GM18517 (cell line): ENCODE measurements at regions not wholly inside any gene's neighbourhood (a gene's known extent, or its start where the extent isn't known, plus 50 kb on each side); places are given as distances from the start of the nearest gene placed in this dataset.

Source experiments
- ATAC-seq: cut with Tn5 transposase; IDR thresholded peaks from one replicate; pipeline ENCODE4 v1.9.1; 2021; ENCODE audit warnings: mild to moderate bottlenecking, moderate library complexity; ENCODE audit not compliant: unreplicated experiment

DNA sequence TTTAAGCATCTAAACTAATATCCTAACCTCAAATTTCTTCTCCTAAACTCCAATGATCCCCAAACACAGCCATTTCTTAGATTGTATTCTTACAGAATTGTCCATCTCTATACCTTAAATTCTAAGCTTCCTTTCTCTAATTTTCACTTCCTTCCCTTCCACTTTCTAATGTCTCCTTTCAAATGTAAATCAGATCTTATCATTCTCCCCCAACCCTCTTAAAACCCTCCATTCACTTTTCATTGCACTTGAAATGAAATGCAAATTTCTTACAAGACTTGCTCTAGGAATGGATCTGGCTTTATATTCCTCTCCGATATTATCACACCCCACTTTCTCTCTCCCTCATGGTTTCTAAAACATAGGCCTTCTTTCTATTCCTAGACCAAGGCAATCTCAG lies 534.6 kb downstream of the LMO4 start:
- no peak for ATAC-seq

DNA sequence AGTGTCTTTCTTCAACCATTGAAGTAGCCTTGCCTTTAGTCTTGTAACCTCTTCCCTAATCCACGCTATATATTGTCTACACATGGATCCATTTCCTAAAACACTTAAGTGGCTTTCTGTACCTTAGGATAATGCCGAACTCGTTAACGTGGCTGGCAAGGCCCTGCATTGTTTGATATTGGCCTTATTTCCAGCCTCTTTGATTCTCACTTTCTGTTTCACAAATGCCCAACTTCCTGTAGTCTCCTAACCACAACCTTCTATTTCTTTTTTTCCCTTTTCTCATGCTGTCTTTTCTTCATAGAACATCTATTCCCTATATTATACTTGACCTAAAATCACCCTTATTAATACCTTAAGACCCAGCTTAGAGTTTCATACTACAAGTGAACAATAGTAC lies 536.0 kb downstream of the LMO4 start:
- peak; percentile 78 for ATAC-seq

DNA sequence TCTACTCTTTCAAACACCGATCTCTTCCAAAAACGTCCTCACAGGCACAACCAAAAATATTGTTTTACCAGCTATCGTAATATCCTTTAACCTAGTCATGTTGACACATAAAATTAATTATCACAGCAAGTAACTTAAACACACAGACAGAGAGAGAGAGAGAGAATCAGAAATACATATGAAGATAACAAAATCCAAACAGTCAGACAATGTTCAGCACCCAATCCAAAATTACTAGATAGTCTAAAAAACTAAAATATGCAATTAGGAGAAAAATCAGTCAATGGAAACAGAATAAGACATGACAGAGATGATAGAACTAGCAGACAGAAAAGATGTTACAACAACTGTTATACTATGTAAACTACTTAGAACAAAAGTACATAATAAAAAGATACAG lies 537.7 kb downstream of the LMO4 start:
- no peak for ATAC-seq

DNA sequence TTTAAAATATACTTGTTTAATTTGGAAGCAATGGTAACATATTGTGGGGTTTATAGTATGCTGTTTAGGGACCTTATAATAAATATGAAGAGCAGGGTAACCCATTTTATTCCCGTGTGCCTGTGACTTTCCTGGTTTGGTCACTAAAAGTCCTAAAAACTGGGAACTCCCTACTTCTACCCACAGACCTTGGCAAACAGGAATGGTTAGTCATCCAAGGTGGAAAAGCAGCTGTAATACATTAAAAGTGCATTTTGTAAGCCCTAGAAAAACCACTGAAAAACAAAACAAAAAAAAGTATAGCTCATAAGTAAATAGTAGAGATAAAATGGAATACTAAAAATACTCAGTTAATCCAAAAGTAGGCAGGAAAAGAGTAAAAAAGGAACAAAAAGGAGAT lies 538.9 kb downstream of the LMO4 start:
- no peak for ATAC-seq

DNA sequence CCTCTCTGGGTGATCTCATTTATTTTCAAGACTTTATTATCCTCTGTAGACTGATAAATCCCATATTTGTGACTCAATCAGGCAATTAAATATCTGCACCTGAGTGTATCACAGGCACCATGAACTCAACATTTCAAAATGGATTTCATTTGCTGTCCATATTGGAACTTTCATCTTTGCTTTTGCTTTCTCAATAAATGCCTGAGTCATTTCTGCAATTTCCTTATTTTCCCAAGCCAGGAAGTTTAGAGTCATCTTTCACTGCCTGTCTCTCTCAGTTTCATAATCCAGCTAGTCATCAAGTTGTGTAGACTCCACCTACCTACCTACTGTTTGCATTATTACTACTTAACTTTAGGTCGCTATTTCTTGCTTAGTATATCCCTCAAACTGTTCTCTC lies 540.9 kb downstream of the LMO4 start:
- ATAC-seq = no peak

DNA sequence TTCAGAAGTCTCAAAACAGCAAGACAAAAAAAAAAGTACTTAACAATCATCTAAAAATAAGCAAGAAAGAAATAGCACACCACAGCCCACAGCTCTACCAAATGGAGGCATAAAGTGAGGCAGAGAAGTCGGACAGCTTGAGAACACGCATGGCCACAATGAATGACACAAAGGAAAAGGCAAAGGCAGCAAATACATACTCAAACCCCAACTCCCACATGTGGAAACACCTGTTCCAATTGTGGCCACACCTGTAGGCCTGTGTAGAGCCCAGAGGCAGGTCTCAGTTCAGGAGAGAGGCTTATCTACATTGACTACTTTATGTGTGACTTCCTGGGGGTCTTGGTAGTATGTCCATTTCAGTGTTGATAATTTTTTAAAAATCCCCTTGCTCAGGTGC lies 543.5 kb downstream of the LMO4 start:
- ATAC-seq = no peak

DNA sequence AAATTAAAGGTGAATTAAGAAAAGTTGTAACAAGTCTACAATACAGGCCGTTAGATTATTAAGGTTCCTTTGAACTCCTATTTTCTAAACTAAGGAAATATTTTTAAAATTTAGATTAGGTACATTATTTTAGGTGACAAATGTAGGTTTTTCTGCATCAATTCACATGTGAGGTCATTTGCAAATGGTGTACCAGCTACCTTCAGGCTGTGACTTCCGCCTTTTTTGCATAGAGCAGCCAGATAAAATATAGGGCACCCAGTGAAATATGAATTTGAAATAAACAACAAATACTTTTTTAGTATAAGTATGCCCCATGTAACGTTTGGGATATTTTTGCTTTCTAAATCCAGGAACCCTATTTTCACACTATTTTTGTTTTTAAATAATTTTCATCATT lies 544.0 kb downstream of the LMO4 start:
- no peak for ATAC-seq

DNA sequence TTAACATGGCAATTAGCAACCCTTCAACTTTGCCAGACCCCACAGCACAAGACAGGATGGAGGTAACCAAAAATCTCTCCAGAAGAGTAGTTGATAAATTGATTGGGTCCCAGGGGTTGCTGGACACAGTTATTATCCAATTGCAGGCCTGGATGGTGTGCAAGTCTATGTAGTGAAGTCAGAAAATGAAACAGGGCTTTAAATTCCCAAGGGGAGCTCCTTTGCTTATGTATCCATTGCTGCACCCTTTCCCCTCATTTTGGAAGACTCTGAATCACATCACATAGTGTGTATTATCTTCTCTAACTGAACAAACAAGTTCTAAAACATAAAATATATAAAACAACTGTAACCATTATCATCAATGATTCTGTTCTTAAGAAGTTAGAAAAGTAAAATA lies 550.2 kb downstream of the LMO4 start:
- no peak for ATAC-seq

DNA sequence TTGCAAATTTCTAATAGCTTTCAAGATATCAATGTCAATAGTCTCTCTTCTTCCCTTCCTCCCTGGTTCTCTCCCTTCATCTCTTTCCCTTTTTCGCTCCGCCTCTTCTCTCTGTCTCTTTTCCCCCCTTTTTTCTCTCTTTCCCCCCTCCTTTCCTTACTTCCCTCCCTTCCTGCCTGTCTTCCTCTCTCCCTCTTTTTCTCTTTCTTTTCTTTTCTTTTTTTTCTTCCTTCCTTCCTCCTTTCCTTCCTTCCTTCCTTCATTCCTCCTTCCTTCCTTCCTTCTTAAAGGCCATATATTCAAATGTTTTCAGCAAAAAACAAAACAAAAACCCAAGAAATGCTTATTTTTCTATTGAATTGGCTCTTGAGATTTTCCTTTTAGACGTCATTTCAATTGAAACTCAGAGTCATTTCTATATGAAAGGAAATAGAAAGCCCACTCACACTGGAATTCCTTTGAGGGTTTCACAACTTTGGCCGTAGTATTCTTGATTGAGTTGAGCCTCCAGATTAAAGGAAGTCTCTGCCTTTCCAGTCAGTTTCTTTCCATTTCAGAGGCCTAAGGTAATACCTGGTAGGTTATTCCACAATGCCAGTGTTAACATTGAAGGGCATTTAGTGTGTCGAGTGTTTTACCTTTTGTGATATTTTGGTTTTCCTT lies 551.5 kb downstream of the LMO4 start:
- ATAC-seq = no peak

DNA sequence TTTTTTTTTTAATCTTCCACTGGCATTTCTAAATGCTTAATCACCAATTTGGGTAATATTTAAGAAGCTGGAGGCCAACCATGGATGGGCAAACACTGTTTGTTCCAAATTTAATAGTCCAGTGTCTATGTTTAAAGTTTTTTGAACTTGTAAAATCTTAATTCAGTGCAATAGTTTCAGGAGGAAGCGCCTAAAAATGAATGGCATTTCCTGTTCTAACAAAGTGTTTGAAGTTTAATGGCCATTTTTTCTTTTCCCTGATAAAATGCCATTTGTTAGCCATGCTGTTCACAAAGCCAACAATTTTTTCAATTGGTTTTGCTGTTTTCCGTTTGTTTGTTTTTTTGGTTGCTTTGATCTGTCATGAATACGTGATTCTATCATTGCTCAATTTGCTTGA lies 552.1 kb downstream of the LMO4 start:
- ATAC-seq = no peak

DNA sequence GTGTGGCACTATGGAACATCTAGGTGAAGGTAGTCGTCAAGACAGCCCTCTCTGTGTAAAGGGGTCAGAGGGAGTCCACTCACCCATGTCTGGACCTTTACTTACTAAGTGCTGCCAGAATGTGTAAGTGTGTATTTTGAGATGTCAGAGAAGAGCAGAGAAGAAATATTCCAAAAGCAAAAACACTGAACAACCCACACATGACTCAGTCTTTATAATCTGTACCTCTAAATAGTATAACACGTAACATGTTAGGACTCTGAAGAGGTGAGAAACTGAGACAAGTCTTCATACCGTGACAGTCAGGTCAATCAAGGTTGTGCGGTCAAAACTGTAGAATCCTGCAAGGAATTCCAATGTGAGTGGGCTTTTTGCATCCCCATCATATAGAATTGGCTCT lies 555.2 kb downstream of the LMO4 start:
- no peak for ATAC-seq

DNA sequence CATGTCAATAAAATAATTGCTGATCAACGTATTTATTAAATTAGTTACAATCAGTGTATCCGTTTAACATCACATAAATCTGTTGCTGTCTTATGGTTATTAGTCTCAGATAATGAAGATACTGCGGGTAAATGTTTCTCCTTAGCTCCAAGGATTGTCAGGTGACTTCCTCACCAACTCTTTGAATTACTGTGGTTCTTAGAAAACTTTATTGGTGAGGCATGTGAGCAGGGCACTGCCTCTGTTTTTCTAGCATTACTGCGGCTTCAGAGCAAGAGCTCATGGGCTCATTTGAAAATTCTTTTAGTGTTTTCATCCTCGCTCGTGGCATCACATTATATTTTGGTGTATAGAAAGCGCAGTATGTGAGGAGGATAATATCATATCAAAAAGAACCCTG lies 555.9 kb downstream of the LMO4 start:
- ATAC-seq = no peak

DNA sequence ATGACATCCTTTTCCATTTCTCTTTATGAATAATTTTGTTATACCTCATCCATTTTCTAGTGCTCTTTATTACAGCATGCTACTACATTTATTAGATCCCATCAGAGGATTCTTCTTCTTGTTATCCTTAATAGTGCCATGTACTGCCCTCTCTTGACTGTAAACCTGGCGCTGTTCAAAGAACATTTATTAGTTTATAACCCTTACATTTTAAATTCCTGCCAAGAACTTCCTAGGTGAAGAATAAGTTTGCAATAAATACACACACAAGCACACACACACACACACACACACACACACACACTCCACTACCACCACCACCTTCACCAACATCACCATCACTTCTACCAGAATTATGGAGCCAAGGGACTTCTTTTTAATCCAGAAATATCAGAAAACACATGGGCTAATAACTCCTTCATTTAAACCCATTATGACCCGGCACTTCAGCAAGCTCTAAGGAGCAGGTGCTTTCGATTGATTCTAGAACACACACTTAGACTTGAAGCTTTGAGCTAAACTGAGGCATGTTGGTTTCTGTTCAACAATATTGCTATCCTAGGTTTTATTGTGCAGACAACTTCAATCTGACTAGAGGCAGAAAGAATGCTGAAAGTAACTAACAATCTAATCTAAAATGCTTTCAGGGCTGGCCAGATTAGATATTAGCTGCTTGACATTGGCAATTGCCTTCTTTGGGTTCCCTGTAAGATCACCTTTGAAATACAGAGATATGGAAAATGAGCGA lies 556.8 kb downstream of the LMO4 start:
- no peak for ATAC-seq

DNA sequence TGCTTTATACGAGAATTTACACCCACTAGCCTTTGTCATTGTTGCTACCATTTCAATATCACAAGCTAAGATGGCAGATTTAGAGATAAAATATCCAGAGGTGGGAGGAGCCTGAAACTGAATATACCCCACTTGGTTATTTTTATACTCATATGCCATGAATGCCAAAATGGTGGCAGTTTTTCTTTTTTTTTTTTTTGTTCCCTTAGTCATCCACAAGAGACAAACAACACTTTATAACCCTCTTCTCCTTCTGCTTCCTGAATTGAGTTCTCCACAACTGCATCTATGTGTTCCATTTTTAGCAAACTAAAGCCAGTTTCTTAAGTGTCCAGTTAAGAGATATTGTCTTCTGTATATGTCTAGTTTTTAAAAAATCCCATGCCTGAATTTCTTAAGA lies 558.4 kb downstream of the LMO4 start:
- no peak for ATAC-seq

DNA sequence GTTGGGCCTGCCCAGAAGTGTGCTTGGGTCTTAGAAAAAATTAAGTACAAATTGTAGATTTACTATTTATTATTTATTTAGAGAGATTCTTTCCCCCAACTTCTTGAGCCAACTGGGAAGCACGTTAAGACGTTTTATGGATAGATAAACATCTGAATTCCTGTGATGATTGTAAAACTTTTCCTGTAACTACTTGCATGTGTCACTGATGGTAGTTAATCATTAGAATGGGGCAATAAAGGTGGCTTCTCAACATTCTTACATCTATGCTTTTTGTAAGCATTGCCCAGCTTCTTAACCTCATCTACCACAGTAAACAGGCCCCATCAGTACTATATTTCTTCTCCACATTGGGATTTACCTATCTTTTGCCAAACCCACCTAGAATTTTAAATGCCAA lies 559.8 kb downstream of the LMO4 start:
- ATAC-seq = no peak

DNA sequence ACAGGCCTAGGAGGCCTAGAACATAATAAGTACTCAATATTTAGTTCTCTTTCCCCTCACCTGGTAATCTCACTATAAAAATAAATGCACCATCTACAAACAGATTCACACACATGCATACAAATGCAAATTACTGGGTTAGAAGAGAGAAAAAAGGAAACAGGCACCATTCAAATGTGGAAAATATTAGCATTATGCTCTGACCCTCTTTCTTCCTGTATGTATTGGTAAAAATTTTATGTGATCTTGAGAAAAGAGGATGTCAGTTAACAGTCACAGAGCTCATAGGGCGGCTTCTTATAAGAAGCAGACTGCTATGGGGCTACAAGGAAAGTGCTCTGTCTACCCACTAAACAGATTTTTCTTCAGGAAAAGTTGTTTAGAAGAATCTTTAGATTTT lies 565.4 kb downstream of the LMO4 start:
- no peak for ATAC-seq

DNA sequence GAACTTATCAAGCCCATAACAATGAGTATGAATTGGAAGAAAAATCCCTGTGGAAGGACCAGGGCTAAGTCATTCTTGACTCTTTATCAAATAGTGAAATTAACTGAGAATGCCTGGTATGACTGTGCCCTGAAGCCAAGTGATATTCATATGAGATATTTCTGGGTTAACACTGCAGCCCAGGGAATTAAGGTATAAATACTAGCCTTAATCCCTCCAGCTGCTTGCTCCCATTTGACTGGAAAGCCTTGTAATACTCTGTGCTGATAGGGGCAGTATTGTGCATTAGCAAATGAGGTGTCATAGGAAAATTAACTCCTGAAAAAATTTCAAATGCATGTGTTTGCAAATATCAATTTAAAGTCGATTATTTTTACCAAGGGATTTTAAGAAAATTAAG lies 568.8 kb downstream of the LMO4 start:
- no peak for ATAC-seq

DNA sequence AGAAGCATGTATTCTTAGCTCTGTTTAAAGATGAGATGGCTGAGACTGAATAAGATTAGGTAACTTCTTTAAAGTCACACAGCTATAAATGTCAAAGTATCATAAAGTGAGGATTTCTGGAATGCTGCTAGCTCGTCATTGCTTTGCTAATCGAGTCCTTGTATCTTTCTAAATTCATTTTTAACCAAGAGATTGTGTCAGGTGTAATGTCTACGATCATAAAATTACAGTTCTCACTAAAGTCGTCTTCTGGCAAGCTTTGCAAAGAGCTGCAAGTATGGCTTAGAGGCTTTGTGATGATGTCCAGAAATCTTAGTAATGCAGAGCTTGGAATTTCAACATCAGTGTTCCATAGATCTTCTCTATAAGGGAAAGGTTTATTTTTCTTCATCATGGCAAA lies 569.8 kb downstream of the LMO4 start:
- ATAC-seq = no peak

DNA sequence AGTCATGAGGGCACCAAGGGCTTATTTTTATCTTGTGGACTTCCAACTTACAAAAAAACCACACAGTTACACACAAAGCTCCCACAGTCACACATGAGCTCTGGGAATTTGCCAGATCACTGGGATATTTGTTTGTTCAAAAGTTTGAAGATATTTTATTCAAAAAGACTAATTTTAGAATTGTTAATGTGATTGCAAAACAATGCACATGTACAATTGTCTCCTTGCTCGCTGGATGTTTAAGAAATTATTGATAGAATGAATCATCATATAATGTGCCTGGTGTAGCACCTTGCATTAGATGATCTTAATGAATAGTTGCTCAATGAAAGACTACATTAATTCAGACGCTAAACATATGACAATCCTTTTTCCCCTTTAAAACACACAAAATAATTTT lies 570.3 kb downstream of the LMO4 start:
- ATAC-seq = no peak

DNA sequence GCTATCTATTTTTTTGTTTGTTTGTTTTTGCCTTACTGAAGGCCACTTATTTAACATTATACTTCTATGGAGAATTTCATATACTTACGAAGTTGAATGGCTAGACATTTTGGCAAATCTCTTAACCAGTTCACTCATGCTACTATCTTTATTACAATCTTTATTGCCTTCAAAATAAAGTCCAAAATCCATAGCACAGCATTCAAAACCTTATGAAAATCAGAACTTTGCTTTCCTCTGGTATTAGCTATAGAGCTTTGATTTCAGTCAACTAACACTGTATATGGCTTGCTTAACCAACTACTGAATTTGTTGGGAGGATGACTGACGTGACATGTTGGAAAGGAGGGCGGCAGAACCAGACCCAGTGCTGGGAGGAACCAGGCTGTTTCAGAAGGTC lies 571.1 kb downstream of the LMO4 start:
- ATAC-seq = no peak

DNA sequence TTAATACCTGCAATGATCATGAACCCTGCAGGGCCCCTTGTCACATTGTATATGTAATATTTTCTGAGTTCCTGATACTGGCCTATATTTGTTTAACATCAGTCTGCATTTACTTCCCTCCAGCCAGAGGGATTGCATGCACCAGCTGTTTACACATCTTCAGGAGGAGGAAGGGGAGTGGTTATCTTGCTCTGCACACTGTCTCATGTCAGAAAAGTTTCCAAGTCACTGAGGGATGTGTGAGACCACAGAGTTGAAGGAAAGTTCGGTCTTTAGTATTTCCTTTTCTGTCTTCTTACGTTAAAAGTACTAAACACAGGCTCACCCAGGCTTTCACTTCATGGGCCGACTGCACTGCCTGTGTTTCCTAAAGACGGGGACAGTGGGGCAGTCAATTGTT lies 574.1 kb downstream of the LMO4 start:
- no peak for ATAC-seq

DNA sequence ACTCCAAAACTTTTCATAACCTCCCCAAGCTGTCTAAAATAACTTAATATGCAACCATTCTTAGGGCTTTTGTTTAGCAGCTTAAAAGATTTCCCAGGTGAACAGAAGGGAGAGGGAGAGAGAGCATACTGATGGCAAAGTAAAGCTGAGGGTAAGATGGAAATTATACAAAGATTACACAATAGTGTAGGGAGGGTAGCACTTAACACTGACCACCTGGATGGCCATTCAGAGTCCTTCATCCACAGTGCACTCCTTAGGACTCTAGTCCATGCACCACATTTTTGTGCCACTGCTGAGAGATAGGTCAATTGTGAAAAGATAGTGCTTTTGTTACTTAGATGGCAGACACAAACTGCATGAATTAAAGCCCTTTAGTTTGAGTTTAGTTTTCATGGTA lies 574.6 kb downstream of the LMO4 start:
- no peak for ATAC-seq

DNA sequence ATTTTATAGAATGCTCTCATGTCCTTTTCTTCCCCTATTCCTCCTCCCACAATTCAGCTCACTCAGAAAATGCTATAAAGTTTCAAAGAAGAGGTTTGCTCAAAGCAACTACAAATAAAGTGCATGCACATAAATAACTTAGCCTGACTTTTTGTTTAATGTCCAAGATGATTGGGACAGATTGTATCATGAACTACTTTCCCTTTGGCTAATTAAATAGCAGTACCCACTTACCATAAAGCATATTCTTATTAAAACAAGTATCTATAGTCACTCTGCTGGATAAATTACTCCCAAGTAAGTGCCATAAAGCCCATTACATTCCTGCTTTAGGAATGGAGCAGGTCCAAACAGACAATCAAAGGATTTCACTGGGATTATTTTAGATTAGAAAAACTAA lies 576.0 kb downstream of the LMO4 start:
- no peak for ATAC-seq
